Gastroesophageal sphincter (tissue), 3 donors: ENCODE measurements at regions not wholly inside any gene's neighbourhood (a gene's known extent, or its start where the extent isn't known, plus 50 kb on each side); places are given as distances from the start of the nearest gene placed in this dataset.

Experiments
- EP300 ChIP-seq: sonication (generic); formaldehyde crosslinking; IDR thresholded peaks from one replicate; pipeline ENCODE4 v1.6.1; 2017; ENCODE audit warnings: antibody characterized with exemption, mild to moderate bottlenecking
- POLR2A ChIP-seq, 2 donors: fragments of 450-650 bp; IDR thresholded peaks; one replicate each; pipeline ENCODE4 v1.6.1; 2017; ENCODE audit warnings: antibody characterized with exemption in 2 of 2, mild to moderate bottlenecking in 2 of 2, moderate library complexity in 1 of 2
- POLR2AphosphoS5 ChIP-seq: sonication (generic); formaldehyde crosslinking; IDR thresholded peaks from one replicate; pipeline ENCODE4 v1.6.1; 2017; ENCODE audit warnings: antibody characterized with exemption
- TF ChIP-seq, protein P1 (sequence below), 4 experiments: fragments of 200-600 bp in 2 of 4; fragments of 450-650 bp in 2 of 4; sonication (generic) in 1 of 4; IDR thresholded peaks; one replicate each; pipeline ENCODE4 v1.5.1; 2017 to 2019; ENCODE audit warnings: antibody characterized with exemption in 4 of 4, mild to moderate bottlenecking in 2 of 4, moderate library complexity in 2 of 4

DNA sequence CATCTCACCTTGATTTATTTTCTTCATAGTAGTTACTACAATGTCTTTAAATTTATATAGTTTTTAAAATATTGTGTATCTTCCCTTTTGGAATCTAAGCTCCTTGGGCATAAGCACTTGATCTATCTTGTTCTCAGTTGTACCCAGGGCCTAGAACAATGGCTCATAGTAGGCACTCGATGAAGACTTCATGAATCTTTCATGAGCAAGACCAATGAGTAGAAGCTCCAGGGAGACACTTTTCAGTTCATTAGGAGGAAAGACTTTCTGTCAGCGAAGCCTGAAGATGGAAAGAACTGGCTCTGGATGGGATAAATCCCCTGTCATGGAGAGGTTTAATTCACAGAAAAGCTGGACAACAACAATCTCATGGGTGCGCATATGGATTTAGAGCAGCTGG is 140.2 kb upstream of the CRY1 start:
- TF ChIP-seq, protein P1, sequence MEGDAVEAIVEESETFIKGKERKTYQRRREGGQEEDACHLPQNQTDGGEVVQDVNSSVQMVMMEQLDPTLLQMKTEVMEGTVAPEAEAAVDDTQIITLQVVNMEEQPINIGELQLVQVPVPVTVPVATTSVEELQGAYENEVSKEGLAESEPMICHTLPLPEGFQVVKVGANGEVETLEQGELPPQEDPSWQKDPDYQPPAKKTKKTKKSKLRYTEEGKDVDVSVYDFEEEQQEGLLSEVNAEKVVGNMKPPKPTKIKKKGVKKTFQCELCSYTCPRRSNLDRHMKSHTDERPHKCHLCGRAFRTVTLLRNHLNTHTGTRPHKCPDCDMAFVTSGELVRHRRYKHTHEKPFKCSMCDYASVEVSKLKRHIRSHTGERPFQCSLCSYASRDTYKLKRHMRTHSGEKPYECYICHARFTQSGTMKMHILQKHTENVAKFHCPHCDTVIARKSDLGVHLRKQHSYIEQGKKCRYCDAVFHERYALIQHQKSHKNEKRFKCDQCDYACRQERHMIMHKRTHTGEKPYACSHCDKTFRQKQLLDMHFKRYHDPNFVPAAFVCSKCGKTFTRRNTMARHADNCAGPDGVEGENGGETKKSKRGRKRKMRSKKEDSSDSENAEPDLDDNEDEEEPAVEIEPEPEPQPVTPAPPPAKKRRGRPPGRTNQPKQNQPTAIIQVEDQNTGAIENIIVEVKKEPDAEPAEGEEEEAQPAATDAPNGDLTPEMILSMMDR (IDR thresholded peaks at IDR 0.05): no peak
- no peak for TF ChIP-seq POLR2A (IDR thresholded peaks at IDR 0.05)
- no peak for TF ChIP-seq POLR2AphosphoS5
- no peak for TF ChIP-seq EP300
